Stimulated activated CD4-positive, alpha-beta T cell treated with anti-CD3 and anti-CD28 coated beads, Interleukin-2, amount 100 ng/mL, for 4 hours (primary cell): ENCODE measurements at regions not wholly inside any gene's neighbourhood (a gene's known extent, or its start where the extent isn't known, plus 50 kb on each side); places are given as distances from the start of the nearest gene placed in this dataset.
"Not testable (repeated sequence)": the region's sequence is repeated elsewhere in the genome, so short reads cannot be mapped to it uniquely, and the experiment has no call there.

Experiments
- DNase-seq: peaks from one replicate; pipeline ENCODE4 v3.0.0-alpha.2; 2020; ENCODE audit warnings: low read depth

- DNase-seq: no peak
Observed at GRCh38 chr3:115388811-115389210, 234.5 kb upstream of the GAP43 start.

- no peak for DNase-seq
Observed at GRCh38 chr3:115396801-115397200, 226.5 kb upstream of the GAP43 start.

GRCh38 chr3:115397433-115397832, 225.9 kb upstream of the GAP43 start:
- no peak for DNase-seq

- no peak for DNase-seq
Observed at GRCh38 chr3:115398506-115398905, 224.8 kb upstream of the GAP43 start.

GRCh38 chr3:115399750-115400149, 223.6 kb upstream of the GAP43 start:
- no peak for DNase-seq

GRCh38 chr3:115401298-115401697, 222.0 kb upstream of the GAP43 start:
- DNase-seq: no peak

- DNase-seq: no peak
Observed at GRCh38 chr3:115401851-115402501, 221.3 kb upstream of the GAP43 start.

- no peak for DNase-seq
Observed at GRCh38 chr3:115402651-115403050, 220.7 kb upstream of the GAP43 start.

- DNase-seq: no peak
Observed at GRCh38 chr3:115403786-115404185, 219.5 kb upstream of the GAP43 start.

GRCh38 chr3:115409596-115409995, 213.7 kb upstream of the GAP43 start:
- DNase-seq: no peak

- not testable (repeated sequence) for DNase-seq
Observed at GRCh38 chr3:115414610-115415009, 208.7 kb upstream of the GAP43 start.

- DNase-seq: no peak
Observed at GRCh38 chr3:115415246-115415996, 207.9 kb upstream of the GAP43 start.

- no peak for DNase-seq
Observed at GRCh38 chr3:115418583-115418982, 204.7 kb upstream of the GAP43 start.

- no peak for DNase-seq
Observed at GRCh38 chr3:115420086-115420485, 203.2 kb upstream of the GAP43 start.

- DNase-seq: no peak
Observed at GRCh38 chr3:115423170-115423569, 200.1 kb upstream of the GAP43 start.

- no peak for DNase-seq
Observed at GRCh38 chr3:115428841-115429240, 194.5 kb upstream of the GAP43 start.

GRCh38 chr3:115436767-115437301, 186.5 kb upstream of the GAP43 start:
- no peak for DNase-seq

- DNase-seq: no peak
Observed at GRCh38 chr3:115438799-115439198, 184.5 kb upstream of the GAP43 start.

- no peak for DNase-seq
Observed at GRCh38 chr3:115445559-115445958, 177.8 kb upstream of the GAP43 start.

- DNase-seq: no peak
Observed at GRCh38 chr3:115448851-115449250, 174.5 kb upstream of the GAP43 start.

- DNase-seq: no peak
Observed at GRCh38 chr3:115450036-115450435, 173.3 kb upstream of the GAP43 start.

GRCh38 chr3:115464036-115464435, 159.3 kb upstream of the GAP43 start:
- no peak for DNase-seq

- no peak for DNase-seq
Observed at GRCh38 chr3:115469649-115470048, 153.7 kb upstream of the GAP43 start.

GRCh38 chr3:115470254-115470653, 153.1 kb upstream of the GAP43 start:
- no peak for DNase-seq
